ENCODE measurements at regions not wholly inside any gene's neighbourhood (a gene's known extent, or its start where the extent isn't known, plus 50 kb on each side); places are given as distances from the start of the nearest gene placed in this dataset.

GRCh38 chr5:93322974-93323860, 257.8 kb downstream of the NR2F1-AS1 start:
- Mint-ChIP-seq H3K4me1 (ENCODE audit: low read depth) (peaks cover 4% of the 10 kb centered on the region), H3K4me3 (ENCODE audit: low read depth) (no peak overlapping the region), H3K9me3 (ENCODE audit: low read depth) (no peaks in the 10 kb centered on the region), H3K36me3 (ENCODE audit: insufficient read depth) (no peaks in the 10 kb centered on the region), H3K27ac (no peak overlapping the region), H3K27me3 (no peaks in the 10 kb centered on the region)
- DNase-seq (ENCODE audit: low spot score, unreplicated experiment): no peak
- no peak for TF ChIP-seq CTCF (IDR thresholded peaks at IDR 0.05; ENCODE audit: unreplicated experiment)

GRCh38 chr5:93320920-93321445, 260.0 kb downstream of the NR2F1-AS1 start:
- no peak overlapping the region for H3K4me3 Mint-ChIP-seq (ENCODE audit: low read depth)
- no peak for DNase-seq (ENCODE audit: low spot score, unreplicated experiment)
- no peaks in the 10 kb centered on the region for H3K27me3 Mint-ChIP-seq

GRCh38 chr5:93313672-93314071, 267.3 kb downstream of the NR2F1-AS1 start:
- H3K4me1 Mint-ChIP-seq (ENCODE audit: low read depth): no peaks in the 10 kb centered on the region
- no peak overlapping the region for H3K27ac Mint-ChIP-seq
- DNase-seq (ENCODE audit: low spot score, unreplicated experiment): no peak
- TF ChIP-seq CTCF (IDR thresholded peaks at IDR 0.05; ENCODE audit: unreplicated experiment): no peak
- H3K4me3 Mint-ChIP-seq (ENCODE audit: low read depth): no peak overlapping the region
- no peaks in the 10 kb centered on the region for H3K36me3 Mint-ChIP-seq (ENCODE audit: insufficient read depth)
- no peaks in the 10 kb centered on the region for H3K27me3 Mint-ChIP-seq
- peaks cover 3% of the 10 kb centered on the region for H3K9me3 Mint-ChIP-seq (ENCODE audit: low read depth)

More at GRCh38 chr5:93320920-93321445, 260.0 kb downstream of the NR2F1-AS1 start:
- H3K36me3 Mint-ChIP-seq (ENCODE audit: insufficient read depth): no peaks in the 10 kb centered on the region
- no peak for TF ChIP-seq CTCF (IDR thresholded peaks at IDR 0.05; ENCODE audit: unreplicated experiment)
- no peak overlapping the region for H3K27ac Mint-ChIP-seq
- H3K4me1 Mint-ChIP-seq (ENCODE audit: low read depth): peaks cover 4% of the 10 kb centered on the region
- no peaks in the 10 kb centered on the region for H3K9me3 Mint-ChIP-seq (ENCODE audit: low read depth)

- no peak overlapping the region for H3K4me3 Mint-ChIP-seq (ENCODE audit: low read depth)
- DNase-seq (ENCODE audit: low spot score, unreplicated experiment): no peak
- no peak overlapping the region for H3K27ac Mint-ChIP-seq
- no peak for TF ChIP-seq CTCF (IDR thresholded peaks at IDR 0.05; ENCODE audit: unreplicated experiment)
- peaks cover 3% of the 10 kb centered on the region for H3K9me3 Mint-ChIP-seq (ENCODE audit: low read depth)
- H3K27me3 Mint-ChIP-seq: no peaks in the 10 kb centered on the region
- no peaks in the 10 kb centered on the region for H3K36me3 Mint-ChIP-seq (ENCODE audit: insufficient read depth)
- no peaks in the 10 kb centered on the region for H3K4me1 Mint-ChIP-seq (ENCODE audit: low read depth)
Observed at GRCh38 chr5:93311881-93312280, 269.1 kb downstream of the NR2F1-AS1 start.

GRCh38 chr5:93307557-93307956, 273.5 kb downstream of the NR2F1-AS1 start:
- peaks cover 4% of the 10 kb centered on the region for H3K4me1 Mint-ChIP-seq (ENCODE audit: low read depth)
- H3K27ac Mint-ChIP-seq: no peak overlapping the region
- no peak for DNase-seq (ENCODE audit: low spot score, unreplicated experiment)
- H3K36me3 Mint-ChIP-seq (ENCODE audit: insufficient read depth): no peaks in the 10 kb centered on the region
- TF ChIP-seq CTCF (IDR thresholded peaks at IDR 0.05; ENCODE audit: unreplicated experiment): no peak
- no peaks in the 10 kb centered on the region for H3K27me3 Mint-ChIP-seq
- no peaks in the 10 kb centered on the region for H3K9me3 Mint-ChIP-seq (ENCODE audit: low read depth)
- H3K4me3 Mint-ChIP-seq (ENCODE audit: low read depth): no peak overlapping the region
